Keratinocyte (primary cell): ENCODE measurements at regions not wholly inside any gene's neighbourhood (a gene's known extent, or its start where the extent isn't known, plus 50 kb on each side); places are given as distances from the start of the nearest gene placed in this dataset.

Experiments
- EZH2 ChIP-seq: IDR thresholded peaks from one replicate; pipeline ENCODE4 v1.6.1; 2012; ENCODE audit warnings: inconsistent platforms, mild to moderate bottlenecking, low read length, moderate library complexity
- TF ChIP-seq, protein P1 (sequence below), 3 experiments: IDR thresholded peaks in 1 of 3; conservative IDR thresholded peaks in 1 of 3; optimal IDR thresholded peaks in 1 of 3; 2 replicates in 2 of 3; 3 replicates in 1 of 3; pipeline versions ENCODE3 to v1.5.1; 2011; ENCODE audit warnings: low read length in 3 of 3, mild to moderate bottlenecking in 3 of 3, moderate library complexity in 2 of 3, control low read depth in 1 of 3, inconsistent platforms in 1 of 3; ENCODE audit not compliant: insufficient read depth in 2 of 3; ENCODE audit errors: extremely low read depth in 1 of 3

DNA sequence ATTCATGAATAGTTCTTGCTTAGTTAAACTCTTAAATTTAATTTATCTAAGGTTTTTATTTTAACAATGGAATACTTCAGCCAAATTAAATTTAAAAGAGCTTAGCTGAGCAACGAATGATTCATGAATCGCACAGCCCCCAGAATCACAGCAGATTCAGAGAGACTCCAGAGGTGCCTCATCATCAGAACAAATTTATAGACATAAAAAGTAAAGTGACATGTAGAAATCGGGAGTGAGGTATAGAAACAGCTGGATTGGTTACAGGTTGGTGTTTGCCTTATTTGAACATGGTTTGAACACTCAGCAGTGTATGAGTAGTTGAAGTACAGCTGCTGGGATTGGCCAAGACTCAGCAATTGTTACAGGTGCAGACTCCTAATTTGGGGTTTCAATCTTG lies 132.7 kb upstream of the MAP3K4 start:
- TF ChIP-seq, protein P1, sequence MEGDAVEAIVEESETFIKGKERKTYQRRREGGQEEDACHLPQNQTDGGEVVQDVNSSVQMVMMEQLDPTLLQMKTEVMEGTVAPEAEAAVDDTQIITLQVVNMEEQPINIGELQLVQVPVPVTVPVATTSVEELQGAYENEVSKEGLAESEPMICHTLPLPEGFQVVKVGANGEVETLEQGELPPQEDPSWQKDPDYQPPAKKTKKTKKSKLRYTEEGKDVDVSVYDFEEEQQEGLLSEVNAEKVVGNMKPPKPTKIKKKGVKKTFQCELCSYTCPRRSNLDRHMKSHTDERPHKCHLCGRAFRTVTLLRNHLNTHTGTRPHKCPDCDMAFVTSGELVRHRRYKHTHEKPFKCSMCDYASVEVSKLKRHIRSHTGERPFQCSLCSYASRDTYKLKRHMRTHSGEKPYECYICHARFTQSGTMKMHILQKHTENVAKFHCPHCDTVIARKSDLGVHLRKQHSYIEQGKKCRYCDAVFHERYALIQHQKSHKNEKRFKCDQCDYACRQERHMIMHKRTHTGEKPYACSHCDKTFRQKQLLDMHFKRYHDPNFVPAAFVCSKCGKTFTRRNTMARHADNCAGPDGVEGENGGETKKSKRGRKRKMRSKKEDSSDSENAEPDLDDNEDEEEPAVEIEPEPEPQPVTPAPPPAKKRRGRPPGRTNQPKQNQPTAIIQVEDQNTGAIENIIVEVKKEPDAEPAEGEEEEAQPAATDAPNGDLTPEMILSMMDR (optimal IDR thresholded peaks at IDR 0.05 in 1 of 3, IDR thresholded peaks at IDR 0.05 in 1 of 3, conservative IDR thresholded peaks at IDR 0.05 in 1 of 3; ENCODE audit: extremely low read depth in 1 of 3, insufficient read depth in 2 of 3, low read length in 3 of 3) = no peak
- no peak for TF ChIP-seq EZH2
